ENCODE measurements at regions not wholly inside any gene's neighbourhood (a gene's known extent, or its start where the extent isn't known, plus 50 kb on each side); places are given as distances from the start of the nearest gene placed in this dataset.

DNA sequence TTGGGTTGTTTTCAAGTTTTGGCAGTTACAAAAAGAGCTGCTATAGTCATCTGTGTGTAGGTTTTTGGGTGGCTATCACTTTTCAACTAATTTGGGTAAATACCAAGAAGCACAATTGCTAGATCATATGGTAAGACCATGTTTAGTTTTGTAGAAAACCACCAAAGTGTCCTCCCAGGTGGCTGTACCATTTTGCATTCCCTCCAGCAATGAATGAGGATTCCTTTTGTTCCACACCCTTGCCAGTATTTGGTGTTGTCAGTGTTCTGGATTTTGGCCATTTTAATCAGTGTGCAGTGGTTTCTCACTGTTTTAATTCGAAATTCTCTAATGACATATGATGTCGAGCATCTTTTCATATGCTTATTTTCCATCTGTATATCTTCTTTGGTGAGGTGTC is 457.5 kb upstream of the ARID1B start:
- H3K27me3 Mint-ChIP-seq, result peaks cover 13% of the 10 kb centered on the region
- Histone ChIP-seq H3K4me3 (ENCODE audit: low read depth, low read length) (no peak overlapping the region), H3K4me1 (ENCODE audit: control insufficient read depth, insufficient read depth, low read length, poor library complexity, severe bottlenecking) (no peaks in the 10 kb centered on the region), H3K27me3 (ENCODE audit: control insufficient read depth, insufficient read depth, low read length) (no peaks in the 10 kb centered on the region), H3K36me3 (ENCODE audit: control insufficient read depth, insufficient read depth, low read length) (no peaks in the 10 kb centered on the region), H3K27ac (ENCODE audit: insufficient read depth, low read length, poor library complexity, severe bottlenecking) (no peak overlapping the region), H3K9me3 (ENCODE audit: control insufficient read depth in 2 of 2, low read length in 2 of 2) (peaks cover 0 to 2% of the 10 kb centered on the region in 2 experiments)
- no peak overlapping the region for H3K4me3 Mint-ChIP-seq
- H3K4me1 Mint-ChIP-seq, result peaks cover 0 to 3% (median 0%) of the 10 kb centered on the region in 4 donors
- DNase-seq (no peak), ATAC-seq (ENCODE audit: low read depth in 2 of 2) (no peak)
- H3K9me3 Mint-ChIP-seq, result peaks cover 0 to 7% (median 0%) of the 10 kb centered on the region in 7 donors
- H3K27ac Mint-ChIP-seq, result no peak overlapping the region
- no peaks in the 10 kb centered on the region for H3K36me3 Mint-ChIP-seq

DNA sequence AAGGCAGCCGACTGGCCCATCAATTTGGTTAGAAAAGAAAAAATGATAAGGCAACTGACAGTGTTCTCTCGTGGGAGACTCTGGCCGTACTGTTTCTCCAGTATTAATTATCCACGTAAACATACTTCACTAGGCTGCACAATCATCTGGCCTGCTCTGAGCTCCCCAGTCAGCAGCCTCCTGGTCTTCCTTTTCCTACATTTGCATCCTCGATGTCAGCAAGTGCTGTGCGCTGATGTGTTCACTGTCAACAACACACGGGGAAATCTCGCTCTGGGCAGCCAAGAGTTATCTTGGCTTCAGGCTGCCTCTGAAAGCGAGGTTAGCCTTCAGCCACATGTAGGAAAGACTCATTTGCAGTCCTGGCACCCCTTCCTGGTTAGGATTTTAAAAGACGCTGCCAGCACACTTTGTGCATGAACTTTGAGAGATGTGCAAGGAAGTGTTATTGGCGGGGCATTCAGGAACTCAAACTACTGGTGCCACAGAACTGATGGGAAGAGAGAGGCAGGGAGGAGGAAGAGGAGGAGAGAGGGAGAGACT is 460.5 kb upstream of the ARID1B start:
- ATAC-seq (ENCODE audit: low read depth in 2 of 2) (no peak), DNase-seq (no peak)
- Mint-ChIP-seq H3K27ac (no peak overlapping the region), H3K9me3 (peaks cover 0 to 5% (median 1%) of the 10 kb centered on the region in 7 donors), H3K4me1 (peaks cover 0 to 3% (median 0%) of the 10 kb centered on the region in 4 donors), H3K4me3 (peak overlapping the region in 1 of 4 donors; percentile 34), H3K27me3 (peaks cover 4% of the 10 kb centered on the region), H3K36me3 (no peaks in the 10 kb centered on the region)
- no peak overlapping the region for H3K27ac ChIP-seq (ENCODE audit: insufficient read depth, low read length, poor library complexity, severe bottlenecking)
- no peaks in the 10 kb centered on the region for H3K27me3 ChIP-seq (ENCODE audit: control insufficient read depth, insufficient read depth, low read length)
- no peaks in the 10 kb centered on the region for H3K4me1 ChIP-seq (ENCODE audit: control insufficient read depth, insufficient read depth, low read length, poor library complexity, severe bottlenecking)
- no peaks in the 10 kb centered on the region for H3K36me3 ChIP-seq (ENCODE audit: control insufficient read depth, insufficient read depth, low read length)
- no peak overlapping the region for H3K4me3 ChIP-seq (ENCODE audit: low read depth, low read length)
- no peaks in the 10 kb centered on the region for H3K9me3 ChIP-seq (ENCODE audit: control insufficient read depth in 2 of 2, low read length in 2 of 2)

DNA sequence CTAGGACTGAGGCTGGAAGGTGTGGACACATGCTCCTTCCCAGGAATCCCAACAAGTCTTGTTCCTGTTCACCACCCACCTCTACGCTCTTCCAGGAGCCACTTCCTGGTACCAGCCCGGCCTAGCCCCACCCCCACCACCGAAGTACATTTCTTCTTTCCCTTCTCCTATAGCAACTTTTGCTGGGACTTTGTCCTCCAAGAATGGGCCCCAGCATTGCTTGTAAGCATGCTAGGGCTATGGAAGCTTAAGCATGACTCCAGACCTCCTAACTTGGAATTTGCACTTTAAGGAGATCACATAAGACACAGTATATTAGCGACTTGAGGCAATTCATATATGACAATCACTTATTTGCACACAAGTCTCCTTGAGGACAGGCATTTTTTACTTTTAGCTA is 462.0 kb upstream of the ARID1B start:
- no peaks in the 10 kb centered on the region for H3K27me3 Mint-ChIP-seq
- ATAC-seq (ENCODE audit: low read depth in 2 of 2), result no peak
- H3K36me3 Mint-ChIP-seq, result no peaks in the 10 kb centered on the region
- H3K4me3 Mint-ChIP-seq, result no peak overlapping the region
- no peaks in the 10 kb centered on the region for H3K9me3 ChIP-seq (ENCODE audit: control insufficient read depth in 2 of 2, low read length in 2 of 2)
- H3K4me1 Mint-ChIP-seq, result peaks cover 0 to 3% (median 0%) of the 10 kb centered on the region in 4 donors
- H3K27me3 ChIP-seq (ENCODE audit: control insufficient read depth, insufficient read depth, low read length), result no peaks in the 10 kb centered on the region
- H3K27ac ChIP-seq (ENCODE audit: insufficient read depth, low read length, poor library complexity, severe bottlenecking), result no peak overlapping the region
- DNase-seq, result no peak
- no peak overlapping the region for H3K27ac Mint-ChIP-seq
- H3K4me1 ChIP-seq (ENCODE audit: control insufficient read depth, insufficient read depth, low read length, poor library complexity, severe bottlenecking), result no peaks in the 10 kb centered on the region
- peaks cover 0 to 3% (median 0%) of the 10 kb centered on the region in 7 donors for H3K9me3 Mint-ChIP-seq
- no peak overlapping the region for H3K4me3 ChIP-seq (ENCODE audit: low read depth, low read length)
- H3K36me3 ChIP-seq (ENCODE audit: control insufficient read depth, insufficient read depth, low read length), result no peaks in the 10 kb centered on the region

DNA sequence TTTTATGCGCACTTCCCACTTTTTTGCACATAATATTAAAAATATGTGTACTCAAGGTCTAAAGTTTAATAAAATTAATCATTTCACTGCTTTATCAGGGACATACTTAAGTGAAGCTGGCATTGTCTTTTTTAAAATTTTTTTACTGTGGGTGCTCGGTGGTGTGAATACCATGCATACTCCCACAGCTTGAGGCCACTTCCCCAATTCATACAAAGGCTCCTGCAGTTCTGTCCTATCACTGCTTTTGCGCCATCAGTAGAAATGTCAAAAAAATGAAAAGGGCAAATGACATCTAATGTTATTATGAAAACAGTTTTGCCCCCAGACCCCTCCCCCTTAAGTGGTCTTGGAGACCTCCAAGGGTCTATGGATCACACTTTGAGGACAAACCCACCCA is 464.1 kb upstream of the ARID1B start:
- ATAC-seq (ENCODE audit: low read depth in 2 of 2), result no peak
- H3K27ac Mint-ChIP-seq, result no peak overlapping the region
- H3K9me3 Mint-ChIP-seq, result peaks cover 0 to 2% (median 0%) of the 10 kb centered on the region in 7 donors
- no peaks in the 10 kb centered on the region for H3K9me3 ChIP-seq (ENCODE audit: control insufficient read depth in 2 of 2, low read length in 2 of 2)
- no peaks in the 10 kb centered on the region for H3K4me1 ChIP-seq (ENCODE audit: control insufficient read depth, insufficient read depth, low read length, poor library complexity, severe bottlenecking)
- H3K36me3 ChIP-seq (ENCODE audit: control insufficient read depth, insufficient read depth, low read length), result no peaks in the 10 kb centered on the region
- DNase-seq, result no peak
- H3K4me1 Mint-ChIP-seq, result no peaks in the 10 kb centered on the region
- no peak overlapping the region for H3K4me3 ChIP-seq (ENCODE audit: low read depth, low read length)
- H3K36me3 Mint-ChIP-seq, result no peaks in the 10 kb centered on the region
- H3K27me3 ChIP-seq (ENCODE audit: control insufficient read depth, insufficient read depth, low read length), result no peaks in the 10 kb centered on the region
- H3K4me3 Mint-ChIP-seq, result no peak overlapping the region
- H3K27ac ChIP-seq (ENCODE audit: insufficient read depth, low read length, poor library complexity, severe bottlenecking), result no peak overlapping the region
- no peaks in the 10 kb centered on the region for H3K27me3 Mint-ChIP-seq

DNA sequence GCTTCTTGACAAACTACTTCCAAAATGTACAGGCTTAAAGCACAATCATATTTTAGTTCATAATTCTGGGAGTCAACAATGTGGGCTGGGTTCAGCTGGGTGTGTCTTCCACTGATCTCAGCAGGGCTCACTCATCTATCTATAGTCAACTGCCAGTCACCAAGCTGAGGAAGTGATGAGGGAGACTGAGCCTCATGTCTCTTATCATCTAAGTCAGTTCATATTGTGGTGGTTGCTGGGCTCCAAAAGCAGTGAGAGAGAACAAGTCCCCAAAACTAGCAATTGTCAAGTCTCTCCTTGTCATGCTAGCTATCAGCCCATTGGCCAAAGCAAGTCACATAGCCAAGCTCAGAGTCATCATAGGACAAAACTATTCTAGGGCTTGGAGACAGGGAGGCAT is 465.9 kb upstream of the ARID1B start:
- Mint-ChIP-seq H3K9me3 (peaks cover 0 to 2% (median 0%) of the 10 kb centered on the region in 7 donors), H3K4me1 (no peaks in the 10 kb centered on the region), H3K27me3 (no peaks in the 10 kb centered on the region), H3K27ac (peak overlapping the region in 1 of 3 donors; percentile 13), H3K4me3 (no peak overlapping the region), H3K36me3 (no peaks in the 10 kb centered on the region)
- no peak for ATAC-seq (ENCODE audit: low read depth in 2 of 2)
- H3K27ac ChIP-seq (ENCODE audit: insufficient read depth, low read length, poor library complexity, severe bottlenecking), result no peak overlapping the region
- no peak overlapping the region for H3K4me3 ChIP-seq (ENCODE audit: low read depth, low read length)
- DNase-seq, result no peak
- H3K4me1 ChIP-seq (ENCODE audit: control insufficient read depth, insufficient read depth, low read length, poor library complexity, severe bottlenecking), result no peaks in the 10 kb centered on the region
- H3K36me3 ChIP-seq (ENCODE audit: control insufficient read depth, insufficient read depth, low read length), result no peaks in the 10 kb centered on the region
- H3K27me3 ChIP-seq (ENCODE audit: control insufficient read depth, insufficient read depth, low read length), result no peaks in the 10 kb centered on the region
- no peaks in the 10 kb centered on the region for H3K9me3 ChIP-seq (ENCODE audit: control insufficient read depth in 2 of 2, low read length in 2 of 2)

DNA sequence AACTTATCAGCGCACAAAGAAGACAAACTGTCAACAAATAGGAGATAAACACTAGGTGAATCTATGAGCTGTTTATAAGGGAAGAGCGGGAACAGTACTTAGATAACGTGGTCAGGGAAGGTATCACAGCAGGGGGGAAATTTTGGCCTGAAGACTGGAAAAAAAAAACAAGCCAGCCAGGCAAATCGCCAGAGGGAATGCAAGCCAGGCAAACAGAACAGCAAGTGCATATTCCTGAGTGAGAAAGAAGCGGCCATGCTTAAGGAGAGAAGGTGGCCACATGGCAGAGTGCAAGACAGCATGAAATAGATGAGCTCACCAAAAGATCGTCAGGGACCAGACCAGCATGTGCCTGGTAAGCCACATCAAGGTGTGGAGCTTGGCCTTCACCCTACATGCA is 466.5 kb upstream of the ARID1B start:
- DNase-seq (no peak), ATAC-seq (ENCODE audit: low read depth in 2 of 2) (no peak)
- Mint-ChIP-seq H3K4me1 (no peaks in the 10 kb centered on the region), H3K36me3 (no peaks in the 10 kb centered on the region), H3K27ac (no peak overlapping the region), H3K27me3 (no peaks in the 10 kb centered on the region), H3K4me3 (no peak overlapping the region), H3K9me3 (peaks cover 0 to 5% (median 0%) of the 10 kb centered on the region in 7 donors)
- Histone ChIP-seq H3K4me1 (ENCODE audit: control insufficient read depth, insufficient read depth, low read length, poor library complexity, severe bottlenecking) (no peaks in the 10 kb centered on the region), H3K36me3 (ENCODE audit: control insufficient read depth, insufficient read depth, low read length) (no peaks in the 10 kb centered on the region), H3K27me3 (ENCODE audit: control insufficient read depth, insufficient read depth, low read length) (no peaks in the 10 kb centered on the region), H3K4me3 (ENCODE audit: low read depth, low read length) (no peak overlapping the region), H3K9me3 (ENCODE audit: control insufficient read depth in 2 of 2, low read length in 2 of 2) (no peaks in the 10 kb centered on the region), H3K27ac (ENCODE audit: insufficient read depth, low read length, poor library complexity, severe bottlenecking) (no peak overlapping the region)

DNA sequence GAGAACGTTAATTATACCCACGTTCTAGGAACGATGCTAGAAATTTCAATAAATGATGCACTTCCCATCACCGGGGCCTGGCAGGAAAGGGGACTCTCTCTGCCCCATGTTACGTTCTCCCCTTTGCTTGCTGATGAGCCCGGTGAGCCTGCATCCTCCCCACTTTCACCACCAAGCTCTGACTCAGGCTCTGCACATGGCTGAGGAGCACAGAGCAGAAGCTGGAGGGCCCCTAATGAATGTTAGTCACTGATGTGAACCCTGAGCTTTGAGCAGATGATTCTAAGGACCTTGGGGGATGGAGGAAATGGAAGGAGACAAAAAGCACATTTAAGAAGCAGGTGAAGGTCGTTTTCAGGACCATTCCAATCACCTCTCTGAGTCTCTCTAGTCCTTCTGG is 468.2 kb upstream of the ARID1B start:
- Mint-ChIP-seq H3K9me3 (peaks cover 0 to 3% (median 0%) of the 10 kb centered on the region in 7 donors), H3K4me1 (no peaks in the 10 kb centered on the region), H3K27ac (no peak overlapping the region), H3K36me3 (no peaks in the 10 kb centered on the region), H3K27me3 (no peaks in the 10 kb centered on the region), H3K4me3 (peak overlapping the region in 1 of 4 donors; percentile 38)
- ATAC-seq (ENCODE audit: low read depth in 2 of 2) (no peak), DNase-seq (no peak)
- H3K4me3 ChIP-seq (ENCODE audit: low read depth, low read length), result no peak overlapping the region
- no peak overlapping the region for H3K27ac ChIP-seq (ENCODE audit: insufficient read depth, low read length, poor library complexity, severe bottlenecking)
- H3K36me3 ChIP-seq (ENCODE audit: control insufficient read depth, insufficient read depth, low read length), result no peaks in the 10 kb centered on the region
- no peaks in the 10 kb centered on the region for H3K9me3 ChIP-seq (ENCODE audit: control insufficient read depth in 2 of 2, low read length in 2 of 2)
- no peaks in the 10 kb centered on the region for H3K4me1 ChIP-seq (ENCODE audit: control insufficient read depth, insufficient read depth, low read length, poor library complexity, severe bottlenecking)
- no peaks in the 10 kb centered on the region for H3K27me3 ChIP-seq (ENCODE audit: control insufficient read depth, insufficient read depth, low read length)

DNA sequence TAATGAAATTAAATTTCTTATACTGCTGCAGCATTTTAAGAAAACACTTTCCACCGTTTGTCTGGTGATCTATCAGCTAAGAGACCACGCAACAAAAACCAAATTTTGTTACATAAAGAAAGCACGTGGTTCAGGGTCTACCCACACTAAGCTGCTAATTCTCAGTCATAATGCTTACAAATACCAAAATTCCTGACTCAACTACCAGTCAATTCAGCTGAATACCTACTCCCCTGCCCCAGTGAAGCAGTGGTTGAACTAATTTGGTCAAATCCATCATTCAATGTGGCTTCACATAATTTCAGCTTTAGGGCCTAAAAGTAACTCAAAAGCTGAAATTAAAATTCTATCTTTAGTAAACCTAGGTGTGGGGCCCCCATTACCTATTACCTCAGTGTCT is 468.6 kb upstream of the ARID1B start:
- no peak for DNase-seq
- ATAC-seq (ENCODE audit: low read depth in 2 of 2), result no peak
- no peaks in the 10 kb centered on the region for H3K36me3 ChIP-seq (ENCODE audit: control insufficient read depth, insufficient read depth, low read length)
- H3K9me3 ChIP-seq (ENCODE audit: control insufficient read depth in 2 of 2, low read length in 2 of 2), result no peaks in the 10 kb centered on the region
- Mint-ChIP-seq H3K9me3 (peaks cover 0 to 3% (median 0%) of the 10 kb centered on the region in 7 donors), H3K27ac (no peak overlapping the region), H3K4me1 (no peaks in the 10 kb centered on the region), H3K27me3 (no peaks in the 10 kb centered on the region), H3K36me3 (no peaks in the 10 kb centered on the region), H3K4me3 (no peak overlapping the region)
- H3K4me3 ChIP-seq (ENCODE audit: low read depth, low read length), result no peak overlapping the region
- no peaks in the 10 kb centered on the region for H3K4me1 ChIP-seq (ENCODE audit: control insufficient read depth, insufficient read depth, low read length, poor library complexity, severe bottlenecking)
- no peak overlapping the region for H3K27ac ChIP-seq (ENCODE audit: insufficient read depth, low read length, poor library complexity, severe bottlenecking)
- H3K27me3 ChIP-seq (ENCODE audit: control insufficient read depth, insufficient read depth, low read length), result no peaks in the 10 kb centered on the region

All from CD4-positive, CD25-positive, alpha-beta regulatory T cell (primary cell).